OCI-LY7 (cell line): ENCODE measurements at regions not wholly inside any gene's neighbourhood (a gene's known extent, or its start where the extent isn't known, plus 50 kb on each side); places are given as distances from the start of the nearest gene placed in this dataset.

Source experiments
- BruUV-seq: library from RNA; stranded (reverse); fragments of 400-500 nt; replicated peaks from 2 replicates; lab custom pipeline; 2021; lab: Mats Ljungman, UMichigan
- CTCF ChIA-PET: fragments of 300-600 bp; sonication (Branson Sonifier 250); formaldehyde crosslinking; loops from one replicate; lab custom pipeline; 2022; ENCODE audit warnings: antibody characterized with exemption; ENCODE audit not compliant: unreplicated experiment; lab: Charles Lee
- POLR2A ChIA-PET: fragments of 300-600 bp; sonication (Branson Sonifier 250); formaldehyde crosslinking; loops from one replicate; lab custom pipeline; 2022; ENCODE audit warnings: antibody characterized with exemption; lab: Charles Lee
- DNase-seq: peaks from one replicate; pipeline ENCODE4 v3.0.0-alpha.2; 2015; ENCODE audit warnings: low spot score
- H2AFZ ChIP-seq: fragments of 200-600 bp; sonication (generic), shearing (Covaris generic); 2 replicates; pipeline ENCODE4 v1.6.1; 2014; ENCODE audit warnings: mild to moderate bottlenecking, antibody characterized with exemption, low read length, moderate library complexity
- H3K27ac ChIP-seq: fragments of 200-600 bp; sonication (generic); 2 replicates; pipeline ENCODE4 v1.5.1; 2014; ENCODE audit warnings: mixed run types, low read depth, mild to moderate bottlenecking, moderate library complexity, low read length, inconsistent platforms; ENCODE audit not compliant: poor library complexity, severe bottlenecking
- H3K36me3 ChIP-seq: fragments of 200-600 bp; sonication (generic); 2 replicates; pipeline ENCODE4 v1.6.1; 2014; ENCODE audit warnings: mild to moderate bottlenecking, antibody characterized with exemption, low read length, moderate library complexity, mixed read lengths; ENCODE audit not compliant: insufficient read depth
- H3K4me1 ChIP-seq: fragments of 200-600 bp; sonication (generic); 2 replicates; pipeline ENCODE4 v1.5.1; 2014; ENCODE audit warnings: mild to moderate bottlenecking, low read length; ENCODE audit not compliant: insufficient read depth, poor library complexity, severe bottlenecking
- H3K4me2 ChIP-seq: fragments of 200-600 bp; sonication (generic); 2 replicates; pipeline ENCODE4 v1.6.1; 2014; ENCODE audit warnings: mild to moderate bottlenecking, low read length
- H3K4me3 ChIP-seq: fragments of 200-600 bp; sonication (generic); 2 replicates; pipeline ENCODE4 v1.5.1; 2014; ENCODE audit warnings: mild to moderate bottlenecking, low read depth, low read length; ENCODE audit not compliant: poor library complexity, severe bottlenecking
- H3K79me2 ChIP-seq: fragments of 200-600 bp; sonication (generic); 2 replicates; pipeline ENCODE4 v1.6.1; 2016; ENCODE audit warnings: low read depth, mild to moderate bottlenecking, low read length, moderate library complexity, mixed read lengths; ENCODE audit not compliant: insufficient read depth
- H3K9me2 ChIP-seq: fragments of 200-600 bp; sonication (generic); 2 replicates; pipeline ENCODE4 v1.6.1; 2016; ENCODE audit warnings: mild to moderate bottlenecking, low read length, mixed read lengths; ENCODE audit not compliant: insufficient read depth
- H3K9me3 ChIP-seq: fragments of 200-600 bp; sonication (generic); 2 replicates; pipeline ENCODE4 v1.6.1; 2014; ENCODE audit warnings: mild to moderate bottlenecking, mixed run types, low read length, mixed read lengths
- H4K20me1 ChIP-seq: fragments of 200-600 bp; sonication (generic); 2 replicates; pipeline ENCODE4 v1.6.1; 2014; ENCODE audit warnings: mild to moderate bottlenecking, antibody characterized with exemption, low read length, moderate library complexity, mixed read lengths; ENCODE audit not compliant: insufficient read depth
- EZH2phosphoT487 ChIP-seq: fragments of 200-600 bp; sonication (generic); IDR thresholded peaks from 2 replicates; pipeline ENCODE4 v1.6.1; 2018; ENCODE audit warnings: low read depth, borderline replicate concordance, mild to moderate bottlenecking, mixed run types, antibody characterized with exemption, low read length, moderate library complexity, mixed read lengths
- intact Hi-C: fragments of 100-400 bp; cut with micrococcal nuclease; formaldehyde crosslinking; loops from one replicate; pipeline ENCODE4 v1.10.0; 2022; ENCODE audit not compliant: unreplicated experiment
- TF ChIP-seq, protein P1 (sequence below): fragments of 200-600 bp; sonication (generic); conservative IDR thresholded peaks from 2 replicates; pipeline ENCODE4 v1.5.1; 2014; ENCODE audit warnings: mild to moderate bottlenecking, antibody characterized with exemption, low read length, moderate library complexity, mixed read lengths

DNA sequence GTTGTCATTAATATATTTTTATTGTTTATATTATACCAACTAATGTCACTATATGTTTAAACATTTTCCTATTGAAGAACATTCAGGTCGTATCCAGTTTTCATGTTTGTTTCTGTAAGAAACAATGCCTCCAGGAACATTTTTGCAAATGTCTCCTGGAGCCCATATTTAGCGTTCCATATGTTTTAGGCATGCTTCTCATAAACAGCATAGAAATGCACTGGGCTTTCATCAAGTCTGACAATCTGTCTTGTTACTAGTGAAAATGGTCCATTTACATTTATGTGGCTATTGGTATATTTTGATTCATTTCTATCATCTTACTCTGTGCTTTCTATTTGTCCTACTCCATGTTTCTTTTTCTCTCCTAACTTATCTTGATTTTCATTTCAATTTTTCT is 431.7 kb downstream of the TFAP2A start:
- Histone ChIP-seq H3K36me3 (no peaks in the 10 kb centered on the region), H3K4me3 (no peak overlapping the region), H4K20me1 (no peaks in the 10 kb centered on the region), H3K4me1 (no peaks in the 10 kb centered on the region), H3K9me3 (peaks cover 8% of the 10 kb centered on the region; the same call in 1 of the 2 replicates), H2AFZ (no peak overlapping the region), H3K27ac (no peak overlapping the region), H3K79me2 (no peaks in the 10 kb centered on the region), H3K4me2 (no peak overlapping the region), H3K9me2 (no peaks in the 10 kb centered on the region)
- BruUV-seq = no TSS peak
- POLR2A ChIA-PET = no interaction called here
- CTCF ChIA-PET = no interaction called here
- intact Hi-C loops = no loop called here
- no peak for DNase-seq
- no peak for TF ChIP-seq EZH2phosphoT487
- TF ChIP-seq, protein P1, sequence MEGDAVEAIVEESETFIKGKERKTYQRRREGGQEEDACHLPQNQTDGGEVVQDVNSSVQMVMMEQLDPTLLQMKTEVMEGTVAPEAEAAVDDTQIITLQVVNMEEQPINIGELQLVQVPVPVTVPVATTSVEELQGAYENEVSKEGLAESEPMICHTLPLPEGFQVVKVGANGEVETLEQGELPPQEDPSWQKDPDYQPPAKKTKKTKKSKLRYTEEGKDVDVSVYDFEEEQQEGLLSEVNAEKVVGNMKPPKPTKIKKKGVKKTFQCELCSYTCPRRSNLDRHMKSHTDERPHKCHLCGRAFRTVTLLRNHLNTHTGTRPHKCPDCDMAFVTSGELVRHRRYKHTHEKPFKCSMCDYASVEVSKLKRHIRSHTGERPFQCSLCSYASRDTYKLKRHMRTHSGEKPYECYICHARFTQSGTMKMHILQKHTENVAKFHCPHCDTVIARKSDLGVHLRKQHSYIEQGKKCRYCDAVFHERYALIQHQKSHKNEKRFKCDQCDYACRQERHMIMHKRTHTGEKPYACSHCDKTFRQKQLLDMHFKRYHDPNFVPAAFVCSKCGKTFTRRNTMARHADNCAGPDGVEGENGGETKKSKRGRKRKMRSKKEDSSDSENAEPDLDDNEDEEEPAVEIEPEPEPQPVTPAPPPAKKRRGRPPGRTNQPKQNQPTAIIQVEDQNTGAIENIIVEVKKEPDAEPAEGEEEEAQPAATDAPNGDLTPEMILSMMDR = no peak

DNA sequence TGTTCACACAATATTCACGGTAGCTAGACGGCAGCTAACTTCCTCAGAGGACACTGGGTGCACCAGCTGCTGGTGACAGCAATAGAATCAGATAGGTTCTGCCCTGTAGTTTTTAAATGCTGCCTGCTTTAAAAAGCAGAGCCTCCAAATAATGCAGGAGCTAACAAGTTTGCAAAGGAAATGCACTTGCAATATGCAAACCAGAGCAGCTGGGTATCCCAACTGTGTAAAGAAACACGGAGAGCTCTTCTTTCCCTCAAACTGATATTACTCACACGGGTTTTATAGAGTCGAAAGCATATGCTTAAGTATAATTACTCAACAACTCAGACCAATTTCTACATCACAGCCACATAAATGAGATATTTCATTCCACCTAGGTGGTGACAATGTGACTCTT is 432.7 kb downstream of the TFAP2A start:
- Histone ChIP-seq H4K20me1 (no peaks in the 10 kb centered on the region), H3K9me3 (peaks cover 8% of the 10 kb centered on the region; the same call in 1 of the 2 replicates), H3K4me2 (no peak overlapping the region), H3K27ac (no peak overlapping the region), H3K9me2 (no peaks in the 10 kb centered on the region), H3K79me2 (no peaks in the 10 kb centered on the region), H3K4me1 (no peaks in the 10 kb centered on the region), H3K36me3 (no peaks in the 10 kb centered on the region), H2AFZ (no peak overlapping the region), H3K4me3 (no peak overlapping the region)
- intact Hi-C loops = no loop called here
- no peak for DNase-seq
- TF ChIP-seq, protein P1 = no peak
- ChIA-PET CTCF (no interaction called here), POLR2A (interaction anchor here (1.2 kb wide), 1 partner anchor 1748 kb away, joined by 3 read pairs; no protein-coding TSS in a partner anchor)
- no TSS peak for BruUV-seq

DNA sequence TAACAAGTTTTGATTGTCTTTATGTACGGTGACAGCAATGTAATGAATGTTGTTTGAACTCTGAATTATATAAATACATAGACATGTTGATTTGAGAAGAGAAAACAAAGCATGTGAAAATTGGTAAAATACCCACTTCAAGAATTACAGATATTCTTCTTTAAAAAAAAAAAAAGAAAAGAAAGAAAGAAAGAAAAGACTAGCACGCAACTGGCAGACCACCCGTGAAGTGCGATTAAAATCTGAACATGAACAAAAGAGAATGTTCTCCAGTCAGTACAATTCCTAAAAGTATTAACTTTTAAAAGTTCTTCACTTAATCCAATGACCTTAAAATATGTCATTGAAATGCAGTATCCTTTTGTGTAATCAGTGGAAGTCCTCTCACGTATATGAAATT is 434.9 kb downstream of the TFAP2A start:
- Histone ChIP-seq H2AFZ (no peak overlapping the region), H3K9me3 (peaks cover 8% of the 10 kb centered on the region; the same call in 1 of the 2 replicates), H3K79me2 (no peaks in the 10 kb centered on the region), H3K36me3 (no peaks in the 10 kb centered on the region), H3K4me3 (no peak overlapping the region), H3K27ac (no peak overlapping the region), H3K4me1 (no peaks in the 10 kb centered on the region), H3K9me2 (no peaks in the 10 kb centered on the region), H4K20me1 (no peaks in the 10 kb centered on the region), H3K4me2 (no peak overlapping the region)
- intact Hi-C loops = no loop called here
- no peak for DNase-seq
- no TSS peak for BruUV-seq
- ChIA-PET POLR2A (interaction anchor here (0.7 kb wide), 1 partner anchor 1833 kb away, joined by 4 read pairs; no protein-coding TSS in a partner anchor), CTCF (no interaction called here)
- TF ChIP-seq EZH2phosphoT487 = no peak
- TF ChIP-seq, protein P1 = no peak
